ENCODE measurements at regions not wholly inside any gene's neighbourhood (a gene's known extent, or its start where the extent isn't known, plus 50 kb on each side); places are given as distances from the start of the nearest gene placed in this dataset.

DNA sequence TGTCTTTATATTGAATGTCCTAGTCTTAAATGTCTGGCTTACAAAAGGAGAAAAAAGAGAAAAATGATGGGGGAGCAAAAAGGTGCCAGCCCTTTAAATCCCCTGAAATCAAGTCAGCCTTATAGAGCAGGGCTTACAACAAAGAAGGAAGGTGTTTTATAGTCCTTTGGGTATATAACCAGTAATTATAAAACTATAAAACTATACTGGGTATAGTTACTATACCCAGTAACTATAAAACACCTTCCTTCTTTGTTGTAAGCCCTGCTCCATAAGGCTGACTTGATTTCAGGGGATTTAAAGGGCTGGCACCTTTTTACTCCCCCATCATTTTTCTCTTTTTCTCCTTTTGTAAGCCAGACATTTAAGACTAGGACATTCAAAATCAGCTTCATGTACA, 598.0 kb upstream of the SEMA6D start:
- Histone ChIP-seq H3K79me2 (ENCODE audit: insufficient read depth, low read length) (no peaks in the 10 kb centered on the region), H2BK12ac (ENCODE audit: insufficient read length, low read depth, low read length) (no peak overlapping the region), H3K27me3 (ENCODE audit: insufficient read depth, low read length) (no peaks in the 10 kb centered on the region), H4K8ac (replicated peaks; ENCODE audit: insufficient read length, low read depth, low read length) (no peak overlapping the region), H4K5ac (ENCODE audit: insufficient read length, low read depth, low read length) (no peak overlapping the region), H3K23ac (ENCODE audit: insufficient read length, low read depth, low read length) (no peak overlapping the region), H4K20me1 (ENCODE audit: control insufficient read depth, insufficient read depth, insufficient read length) (no peaks in the 10 kb centered on the region), H2BK120ac (ENCODE audit: low read depth, low read length, poor library complexity, severe bottlenecking) (no peak overlapping the region), H3K23me2 (ENCODE audit: insufficient read length, low read depth, low read length, poor library complexity, severe bottlenecking) (no peaks in the 10 kb centered on the region), H3K27ac (ENCODE audit: insufficient read length, low read depth, low read length) (no peak overlapping the region), H3K56ac (ENCODE audit: insufficient read length, low read depth, low read length) (no peak overlapping the region), H3K14ac (ENCODE audit: insufficient read depth, low read length) (no peak overlapping the region), H2AFZ (ENCODE audit: low read length) (no peak overlapping the region), H3K4ac (ENCODE audit: low read depth, low read length) (no peak overlapping the region), H3K4me2 (ENCODE audit: insufficient read depth, insufficient read length, low read length) (no peak overlapping the region), H3T11ph (ENCODE audit: low read length) (no peak overlapping the region), H2BK20ac (ENCODE audit: low read depth, low read length, poor library complexity, severe bottlenecking) (no peak overlapping the region), H2BK15ac (ENCODE audit: low read depth, low read length) (no peak overlapping the region), H3K9me3 (ENCODE audit: control insufficient read depth, low read depth, low read length) (no peaks in the 10 kb centered on the region), H3K18ac (ENCODE audit: insufficient read length, low read depth, low read length) (no peak overlapping the region), H2AK5ac (ENCODE audit: insufficient read length, low read length) (no peak overlapping the region), H2BK5ac (ENCODE audit: insufficient read length, low read length) (no peak overlapping the region), H4K91ac (ENCODE audit: insufficient read length, low read depth, low read length) (no peak overlapping the region), H3K9ac (ENCODE audit: extremely low read depth, insufficient read length, low read length) (no peak overlapping the region), H3K79me1 (ENCODE audit: insufficient read depth, low read depth, low read length, poor library complexity, severe bottlenecking) (no peaks in the 10 kb centered on the region), H3K4me1 (ENCODE audit: insufficient read depth, low read length) (no peaks in the 10 kb centered on the region)
- no peak overlapping the region for H3K4me3 Mint-ChIP-seq
- DNase-seq: no peak
- H3K36me3 Mint-ChIP-seq (ENCODE audit: insufficient read depth in 1 of 3, low read depth in 3 of 3): peaks cover 0 to 9% (median 0%) of the 10 kb centered on the region in 3 experiments; a peak in 3 of 7 replicates
- TF ChIP-seq, protein P1, sequence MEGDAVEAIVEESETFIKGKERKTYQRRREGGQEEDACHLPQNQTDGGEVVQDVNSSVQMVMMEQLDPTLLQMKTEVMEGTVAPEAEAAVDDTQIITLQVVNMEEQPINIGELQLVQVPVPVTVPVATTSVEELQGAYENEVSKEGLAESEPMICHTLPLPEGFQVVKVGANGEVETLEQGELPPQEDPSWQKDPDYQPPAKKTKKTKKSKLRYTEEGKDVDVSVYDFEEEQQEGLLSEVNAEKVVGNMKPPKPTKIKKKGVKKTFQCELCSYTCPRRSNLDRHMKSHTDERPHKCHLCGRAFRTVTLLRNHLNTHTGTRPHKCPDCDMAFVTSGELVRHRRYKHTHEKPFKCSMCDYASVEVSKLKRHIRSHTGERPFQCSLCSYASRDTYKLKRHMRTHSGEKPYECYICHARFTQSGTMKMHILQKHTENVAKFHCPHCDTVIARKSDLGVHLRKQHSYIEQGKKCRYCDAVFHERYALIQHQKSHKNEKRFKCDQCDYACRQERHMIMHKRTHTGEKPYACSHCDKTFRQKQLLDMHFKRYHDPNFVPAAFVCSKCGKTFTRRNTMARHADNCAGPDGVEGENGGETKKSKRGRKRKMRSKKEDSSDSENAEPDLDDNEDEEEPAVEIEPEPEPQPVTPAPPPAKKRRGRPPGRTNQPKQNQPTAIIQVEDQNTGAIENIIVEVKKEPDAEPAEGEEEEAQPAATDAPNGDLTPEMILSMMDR (conservative IDR thresholded peaks at IDR 0.05): no peak
- H3K27ac Mint-ChIP-seq: no peak overlapping the region
- H3K9me3 Mint-ChIP-seq: peaks cover 15 to 18% of the 10 kb centered on the region in 2 experiments
- H3K4me1 Mint-ChIP-seq: no peaks in the 10 kb centered on the region
- no peaks in the 10 kb centered on the region; the same call in 1 of the 2 replicates for H3K27me3 Mint-ChIP-seq (ENCODE audit: low read depth)

Data from H9 (cell line).